ENCODE measurements at regions not wholly inside any gene's neighbourhood (a gene's known extent, or its start where the extent isn't known, plus 50 kb on each side); places are given as distances from the start of the nearest gene placed in this dataset.

- no peak for TF ChIP-seq POLR2A (IDR thresholded peaks at IDR 0.05)
- no peak for TF ChIP-seq CTCF (IDR thresholded peaks at IDR 0.05)
- no peak for TF ChIP-seq EP300 (IDR thresholded peaks at IDR 0.05)
- no peak for TF ChIP-seq POLR2AphosphoS5 (IDR thresholded peaks at IDR 0.05)
These were observed 481.6 kb upstream of the MYT1L start for GRCh38 chr2:2812648-2813047.
